Skin epidermis (tissue), 12 donors: ENCODE measurements at regions not wholly inside any gene's neighbourhood (a gene's known extent, or its start where the extent isn't known, plus 50 kb on each side); places are given as distances from the start of the nearest gene placed in this dataset.
A peak's percentile ranks its signal among the peaks of the same experiment; 100 is the strongest.

Experiments
- H3K27ac ChIP-seq, 21 experiments: fragments of 200-600 bp; sonication (generic) in 11 of 21; one replicate each; pipeline ENCODE4 v1.5.0; 2020; ENCODE audit warnings: mild to moderate bottlenecking in 3 of 21, inconsistent platforms in 2 of 21, moderate library complexity in 2 of 21
- H3K4me3 ChIP-seq, 7 experiments: fragments of 200-600 bp; sonication (generic) in 2 of 7; one replicate each; pipeline ENCODE4 v1.5.0; 2020; ENCODE audit warnings: inconsistent platforms in 2 of 7, mild to moderate bottlenecking in 2 of 7, moderate library complexity in 1 of 7

DNA sequence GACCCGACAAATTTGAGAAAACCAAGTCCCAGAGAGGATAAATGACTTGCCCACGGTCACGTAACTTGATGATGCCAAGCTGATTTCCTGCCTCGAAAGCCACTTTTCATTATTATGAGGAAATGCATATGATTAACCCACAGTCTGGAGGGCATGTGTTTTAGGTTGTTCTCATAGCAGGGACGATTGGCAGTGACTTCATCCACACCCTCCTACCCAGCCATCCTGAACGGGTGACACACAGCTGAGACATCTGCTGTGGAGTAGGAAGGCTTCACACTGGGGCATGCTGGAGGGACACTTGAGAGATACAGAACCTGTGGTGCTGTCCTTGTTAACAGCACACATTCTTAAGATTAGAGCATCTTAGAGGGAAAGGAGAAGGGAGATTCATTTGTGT lies 65.4 kb upstream of the WDFY2 start:
- H3K27ac ChIP-seq = no peak overlapping the region
- H3K4me3 ChIP-seq = no peak overlapping the region

DNA sequence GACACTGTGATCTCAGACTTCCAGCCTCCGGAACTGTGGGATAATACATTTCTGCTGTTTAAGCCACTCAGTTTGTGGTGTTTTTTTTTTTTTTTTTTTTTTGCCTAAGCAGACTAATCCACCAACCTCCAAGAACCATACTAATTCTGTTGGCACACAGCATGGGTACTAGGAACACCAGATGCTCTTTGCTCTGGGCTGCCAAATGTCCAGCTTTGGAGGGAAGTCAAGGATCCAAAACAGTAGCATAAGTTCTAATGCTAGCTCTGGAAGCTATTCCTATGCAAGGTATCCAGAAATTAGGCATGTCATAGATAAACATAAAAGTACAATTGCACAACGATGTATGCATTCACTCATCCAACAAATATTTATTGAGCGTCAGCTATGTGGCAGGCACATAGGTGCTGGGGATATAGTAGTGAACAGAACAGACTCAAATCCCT lies 64.5 kb upstream of the WDFY2 start:
- no peak overlapping the region for H3K4me3 ChIP-seq

DNA sequence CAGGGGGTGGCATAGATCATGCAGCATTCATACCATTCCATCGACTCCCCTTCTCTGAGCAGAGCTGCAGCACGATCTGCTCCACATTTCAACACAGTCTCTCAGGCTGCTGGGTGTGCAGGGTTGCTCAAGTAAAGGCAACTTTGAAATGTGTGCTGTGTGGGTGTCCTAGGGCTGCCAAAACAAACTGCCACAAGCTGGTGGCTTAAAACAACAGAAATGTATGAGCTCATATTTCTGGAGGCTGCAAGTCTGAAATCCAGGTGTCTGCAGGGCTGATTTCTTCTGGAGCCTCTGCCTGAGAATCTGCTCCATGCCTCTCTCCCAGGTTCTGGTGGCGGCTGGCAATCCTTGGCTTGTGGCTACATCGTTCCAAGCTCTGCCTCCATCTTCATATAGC lies 63.7 kb upstream of the WDFY2 start:
- H3K4me3 ChIP-seq = no peak overlapping the region
- no peak overlapping the region for H3K27ac ChIP-seq

More for the DNA sequence above, 64.5 kb upstream of the WDFY2 start:
- no peak overlapping the region for H3K27ac ChIP-seq

DNA sequence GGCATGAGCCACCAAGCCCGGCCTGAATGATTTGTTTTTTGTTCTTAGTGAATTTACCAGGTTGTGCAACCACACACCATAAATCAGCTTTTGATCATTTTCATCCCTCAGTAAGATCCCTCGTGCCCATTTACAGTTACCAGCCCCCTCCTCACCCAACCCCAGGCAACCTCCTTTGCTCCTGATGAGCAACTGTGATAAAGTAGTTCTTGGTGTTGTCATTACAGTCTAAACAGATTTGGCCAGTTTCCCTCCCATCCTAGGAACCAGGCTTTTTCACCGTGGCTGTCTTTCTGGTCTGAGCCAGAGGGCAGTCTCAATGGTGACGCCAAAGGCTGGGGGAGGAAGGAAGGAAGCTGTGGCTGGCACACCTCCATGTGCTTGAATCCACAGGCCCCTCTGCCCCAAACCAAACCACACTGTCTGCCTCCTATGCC lies 61.2 kb upstream of the WDFY2 start:
- no peak overlapping the region for H3K27ac ChIP-seq
- H3K4me3 ChIP-seq = no peak overlapping the region

DNA sequence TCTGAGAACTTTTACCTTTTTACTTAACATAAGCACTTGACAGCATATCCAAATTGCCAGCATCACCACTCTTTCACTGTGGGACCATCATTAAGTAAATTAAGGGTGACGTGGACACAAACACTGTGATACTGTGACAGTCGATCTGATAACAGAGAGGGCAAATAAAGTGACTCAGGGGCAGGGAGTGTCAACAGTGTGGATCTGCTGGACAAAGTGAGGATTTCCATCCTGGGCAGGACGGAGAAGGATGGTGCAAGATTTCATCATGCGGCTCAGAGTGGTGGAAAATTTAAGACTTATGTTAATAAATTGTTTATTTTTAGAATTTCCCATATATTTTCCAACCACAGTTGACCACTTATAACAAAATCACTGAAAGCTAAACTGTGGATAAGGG lies 60.0 kb upstream of the WDFY2 start:
- Histone ChIP-seq H3K4me3 (no peak overlapping the region), H3K27ac (no peak overlapping the region)

DNA sequence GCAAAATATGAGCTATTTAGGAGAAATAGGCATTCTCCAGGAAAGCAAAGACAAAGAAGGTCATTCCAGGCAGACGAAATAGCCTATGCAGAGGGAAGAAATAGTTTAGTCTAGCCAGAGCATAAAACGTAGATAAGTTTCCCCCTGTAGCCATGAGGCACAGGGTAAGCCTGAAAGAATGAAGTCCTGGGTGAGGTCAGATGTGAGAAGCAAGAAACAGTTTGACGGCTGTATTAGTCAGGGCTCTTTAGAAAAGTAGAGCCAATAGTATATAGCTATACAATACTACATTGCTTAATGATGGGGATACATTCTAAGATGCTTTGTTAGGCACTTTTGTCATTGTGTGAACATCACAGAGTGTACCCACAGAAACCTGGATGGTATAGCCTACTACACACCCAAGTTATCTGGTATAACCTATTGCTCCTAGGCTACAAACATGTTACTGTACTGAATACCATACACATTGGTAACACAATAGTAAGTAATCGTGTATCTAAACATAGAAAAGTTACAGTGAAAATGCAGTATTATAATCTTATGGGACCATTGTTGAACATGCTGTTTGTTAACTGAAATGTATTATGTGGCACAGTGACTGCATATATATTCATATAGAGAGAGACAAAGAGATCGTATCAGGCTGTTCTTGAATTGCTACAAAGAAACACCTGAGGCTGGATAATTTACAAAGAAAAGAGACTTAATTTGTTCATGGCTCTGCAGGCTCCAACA lies 59.3 kb upstream of the WDFY2 start:
- Histone ChIP-seq H3K27ac (no peak overlapping the region), H3K4me3 (no peak overlapping the region)

DNA sequence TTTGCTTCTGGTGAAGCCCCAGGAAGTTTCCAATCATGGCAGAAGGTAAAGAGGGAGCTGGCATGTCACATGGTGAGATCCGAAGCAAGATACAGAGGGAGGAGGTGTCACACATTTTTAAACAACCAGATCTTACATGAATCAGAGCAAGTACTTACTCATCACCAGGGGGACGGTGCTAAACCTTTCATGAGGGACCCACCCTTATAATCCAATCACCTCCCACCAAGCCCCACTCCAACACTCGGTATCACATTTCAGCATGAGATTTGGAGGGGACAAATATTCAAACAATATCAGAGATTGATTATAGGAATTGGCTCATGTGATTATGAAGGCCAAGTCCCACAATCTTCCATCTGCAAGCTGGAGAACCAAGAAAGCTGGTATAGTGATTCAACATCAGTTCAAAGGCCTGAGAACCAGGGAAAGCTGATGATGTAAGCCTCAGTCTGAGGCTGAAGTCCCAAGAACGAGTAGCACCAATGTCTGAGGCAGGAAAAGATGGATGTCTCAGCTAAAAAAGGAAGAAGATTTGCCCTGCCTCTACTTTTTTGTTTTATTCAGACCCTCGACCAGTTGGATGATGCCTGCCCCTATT lies 58.6 kb upstream of the WDFY2 start:
- Histone ChIP-seq H3K27ac (no peak overlapping the region), H3K4me3 (no peak overlapping the region)

DNA sequence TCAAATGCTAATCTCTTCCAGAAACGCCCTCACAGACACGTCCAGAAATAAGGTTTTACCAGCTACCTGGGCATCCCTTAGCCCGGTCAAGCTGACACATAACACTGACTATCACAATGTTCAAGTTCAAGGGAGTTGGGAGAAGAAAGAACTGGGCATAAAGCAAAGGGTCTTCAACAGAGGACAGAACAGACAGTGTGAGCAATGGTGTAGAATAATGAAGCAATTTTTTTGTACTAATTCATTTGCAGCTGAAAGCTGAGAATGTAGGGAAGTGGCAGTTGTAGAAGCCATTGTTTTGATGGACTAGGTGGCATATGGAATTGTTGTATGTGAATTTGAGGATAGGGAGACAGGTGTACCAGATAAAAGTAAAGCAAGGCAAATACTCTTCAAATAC lies 58.1 kb upstream of the WDFY2 start:
- Histone ChIP-seq H3K27ac (no peak overlapping the region), H3K4me3 (no peak overlapping the region)

DNA sequence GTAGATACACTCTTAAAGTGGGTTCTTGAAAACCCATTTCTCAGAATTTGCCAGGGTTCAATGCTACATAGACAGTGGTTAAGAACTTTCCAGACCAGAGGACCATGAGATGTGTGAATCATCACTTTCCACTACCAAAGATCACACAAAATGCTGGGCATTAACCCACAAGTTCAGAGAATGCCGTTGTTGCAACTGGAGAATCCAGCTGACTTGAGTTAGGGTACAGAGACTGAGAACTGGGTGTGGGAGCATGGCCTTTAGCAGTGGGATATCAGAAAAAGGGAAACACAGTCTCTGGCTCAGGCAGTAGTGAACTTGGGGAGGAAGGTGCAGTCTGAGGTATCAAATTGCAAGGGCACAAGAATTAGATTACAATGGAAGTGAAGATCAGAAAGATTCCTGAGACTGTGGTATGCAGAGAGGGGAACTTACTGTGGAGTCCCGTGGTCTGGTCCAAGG lies 51.5 kb upstream of the WDFY2 start:
- Histone ChIP-seq H3K4me3 (no peak overlapping the region), H3K27ac (peak overlapping the region in 1 of 21 experiments; percentile 5)

DNA sequence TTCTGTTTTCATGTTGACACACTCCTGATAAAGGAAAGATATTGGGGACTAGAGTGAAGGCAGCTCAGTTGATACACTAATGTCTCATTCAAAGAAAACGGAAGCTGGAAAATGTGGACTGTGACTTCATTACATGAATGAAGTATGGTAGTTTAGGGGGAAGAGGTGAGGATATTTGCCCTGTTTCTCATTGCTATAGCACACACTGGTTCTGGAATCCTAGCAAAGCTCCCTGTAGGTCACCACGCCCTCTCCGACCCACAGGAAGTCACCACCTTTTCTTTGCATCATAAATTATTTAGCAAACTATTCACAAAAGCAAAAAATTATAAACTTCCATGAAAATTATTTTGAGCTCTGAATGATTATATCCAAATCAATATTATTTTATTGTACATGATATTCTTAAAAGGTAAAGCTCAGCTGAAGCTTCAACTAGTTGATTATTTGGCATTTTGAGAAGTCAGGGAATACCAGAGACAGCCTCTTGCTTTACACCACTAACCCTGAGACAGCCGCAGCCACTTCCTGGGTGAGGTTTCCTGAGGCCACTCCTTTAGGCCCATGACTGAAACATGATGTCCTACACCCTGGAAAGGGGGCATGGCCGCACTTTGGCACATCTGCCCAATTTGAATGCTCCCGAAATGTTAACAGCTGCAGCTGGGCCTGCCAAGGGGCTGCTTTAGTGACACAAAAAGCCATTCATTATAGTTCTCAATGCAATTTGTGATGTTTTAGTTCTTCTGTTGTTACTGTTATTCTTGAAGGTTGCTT lies 50.0 kb upstream of the WDFY2 start:
- peak overlapping the region in 5 of 21 experiments; percentile 2 to 31 (median 13) for H3K27ac ChIP-seq

More for the DNA sequence above, 50.0 kb upstream of the WDFY2 start:
- no peak overlapping the region for H3K4me3 ChIP-seq
